Stimulated activated CD8-positive, alpha-beta memory T cell treated with anti-CD3 and anti-CD28 coated beads, Interleukin-15, amount 100 ng/mL, for 1 hour (primary cell): ENCODE measurements at regions not wholly inside any gene's neighbourhood (a gene's known extent, or its start where the extent isn't known, plus 50 kb on each side); places are given as distances from the start of the nearest gene placed in this dataset.

ENCODE experiments used
- DNase-seq: peaks from one replicate; pipeline ENCODE4 v3.0.0-alpha.2; 2020; ENCODE audit warnings: low read depth

DNA sequence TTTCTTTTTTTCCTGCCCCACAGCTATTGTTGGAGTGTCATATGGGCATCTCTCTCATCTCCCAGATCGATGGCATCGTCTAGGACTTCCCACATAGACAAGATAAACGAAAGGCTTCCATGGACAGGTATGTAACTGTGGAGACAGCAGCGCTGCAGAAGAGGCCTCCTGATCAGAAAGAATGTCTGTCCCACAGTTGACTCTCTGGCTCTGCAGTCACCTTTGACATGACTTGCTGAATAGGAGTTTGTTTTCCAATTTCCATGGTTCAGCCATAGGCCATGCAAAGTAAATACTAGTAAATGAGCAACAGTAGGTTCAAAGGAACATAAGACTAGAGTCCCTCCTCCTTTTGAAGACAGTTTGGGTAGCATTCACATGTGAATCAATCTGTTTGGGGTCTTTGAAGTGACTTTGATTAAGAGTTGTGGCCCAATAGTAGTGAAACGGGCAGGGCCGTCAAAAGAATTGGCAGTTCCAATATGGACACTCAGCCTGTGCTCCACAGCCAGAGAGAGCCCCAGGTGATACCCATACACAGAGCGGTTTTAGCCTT is 134.7 kb upstream of the IFNGR1 start:
- no peak for DNase-seq

DNA sequence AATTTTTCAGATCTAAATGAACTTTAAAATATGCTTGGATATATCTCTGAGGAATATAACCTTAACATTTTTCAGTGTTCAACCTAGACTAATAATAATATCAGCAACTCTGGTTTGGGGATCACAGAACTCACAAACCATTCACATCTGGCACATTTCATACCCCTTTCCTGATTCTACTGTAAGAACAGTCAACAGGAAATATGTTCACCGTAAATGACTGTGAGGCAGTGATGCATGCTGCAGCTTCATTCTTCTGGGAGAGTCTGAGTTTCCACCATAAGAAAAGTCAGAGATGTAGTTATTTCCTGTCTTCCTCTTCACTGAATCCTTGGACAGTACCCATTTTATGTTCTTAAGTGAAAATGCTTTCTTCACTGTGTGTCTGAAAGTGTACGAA is 134.2 kb upstream of the IFNGR1 start:
- no peak for DNase-seq

DNA sequence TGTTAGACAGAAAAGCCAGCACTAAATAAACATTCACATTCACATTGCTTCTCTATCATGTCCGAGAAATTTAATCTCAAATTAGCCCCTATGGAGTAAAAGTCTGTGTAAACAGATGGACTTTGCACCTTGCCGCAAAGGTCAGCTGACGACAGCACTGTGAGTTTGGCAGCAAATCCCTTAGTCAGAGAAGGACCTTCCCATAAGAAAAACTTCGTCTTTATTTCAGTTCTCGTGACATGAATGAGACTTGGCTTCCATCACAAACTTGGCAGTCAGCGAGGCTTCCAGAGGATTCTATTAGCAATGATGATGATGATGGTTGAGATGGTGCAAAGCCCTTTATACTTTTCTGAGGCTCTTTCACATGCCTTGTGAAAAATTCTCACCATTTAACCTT is 133.7 kb upstream of the IFNGR1 start:
- no peak for DNase-seq

DNA sequence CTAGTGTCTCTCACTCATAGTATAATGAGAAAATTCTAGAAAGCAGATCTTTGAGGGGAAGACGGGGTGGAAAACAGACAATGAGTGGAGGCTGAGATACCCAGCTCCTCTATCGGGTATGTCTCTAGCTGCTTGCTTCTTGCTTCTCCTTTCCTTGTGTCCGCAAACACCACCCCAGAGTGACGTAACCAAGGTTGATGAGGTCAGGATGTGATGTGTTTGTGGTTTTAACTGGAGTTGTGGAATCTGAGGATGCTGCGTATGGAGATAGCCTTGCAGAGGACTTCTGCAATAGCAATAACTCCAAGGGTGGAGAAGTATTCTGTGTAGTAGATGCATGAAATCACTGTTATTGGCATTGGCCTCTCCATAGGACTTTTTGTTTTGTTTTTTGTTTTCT is 132.7 kb upstream of the IFNGR1 start:
- DNase-seq: no peak

DNA sequence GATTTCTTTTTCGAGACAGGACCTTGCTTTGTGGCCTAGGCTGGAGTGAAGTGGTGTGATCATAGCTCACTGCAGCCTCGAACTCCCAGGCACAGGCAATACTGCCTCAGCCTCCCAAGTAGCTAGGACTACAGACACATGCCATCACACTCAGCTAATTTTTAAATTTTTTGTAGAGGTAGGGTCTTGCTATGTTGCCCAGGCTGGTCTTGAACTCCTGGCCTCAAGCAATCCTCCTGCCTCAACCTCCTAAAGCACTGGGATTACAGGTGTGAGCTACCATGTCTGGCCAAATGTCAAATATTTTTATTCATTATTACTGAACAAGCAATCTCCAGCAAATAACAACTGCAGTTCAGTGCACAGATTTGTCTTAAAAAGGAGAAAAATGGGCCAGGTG is 131.7 kb upstream of the IFNGR1 start:
- no peak for DNase-seq

DNA sequence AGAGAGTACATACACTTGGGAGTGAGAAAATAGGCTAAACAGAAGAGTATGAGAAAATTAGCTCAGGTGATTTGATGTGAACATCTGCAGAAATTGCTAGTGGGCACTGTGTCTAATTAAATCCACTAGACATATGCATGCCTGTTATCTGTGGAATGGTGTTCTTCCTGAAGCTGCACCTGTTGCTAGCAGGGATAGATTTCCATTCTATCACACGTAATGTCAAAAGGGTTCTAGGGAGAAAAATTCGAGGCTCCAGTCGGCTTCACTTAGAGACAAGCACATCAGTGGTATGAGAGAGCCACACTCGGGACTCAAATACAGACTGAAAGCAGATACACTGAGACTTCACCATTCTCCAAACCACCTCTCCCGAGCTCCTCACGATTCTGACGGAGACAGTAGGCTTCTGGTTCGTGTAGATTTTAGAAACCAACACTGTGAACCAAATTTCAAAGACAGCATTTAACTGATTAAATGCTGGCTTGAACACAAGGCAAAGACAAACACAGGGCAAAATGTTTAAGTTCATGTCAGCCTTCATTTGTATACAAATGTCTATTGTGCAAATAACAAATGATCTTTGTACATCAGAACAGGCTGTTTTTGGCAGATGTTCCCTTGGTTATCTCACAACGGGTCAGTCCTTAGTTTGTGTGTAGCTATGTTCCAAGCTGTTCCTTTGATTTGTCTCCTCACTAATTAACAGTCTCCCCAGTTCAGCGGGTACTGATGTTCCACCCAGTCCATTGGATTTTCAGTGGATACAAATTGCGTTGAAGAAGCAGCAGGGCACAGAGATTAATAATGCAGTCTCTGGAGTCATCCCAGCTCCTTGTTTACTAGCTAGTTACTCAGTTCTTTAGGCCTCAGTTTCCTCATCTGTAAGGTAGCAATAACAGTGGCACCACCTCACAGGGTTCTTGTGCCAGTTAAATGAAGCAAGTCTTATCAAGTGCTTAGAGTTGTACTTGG is 131.0 kb upstream of the IFNGR1 start:
- DNase-seq: no peak

DNA sequence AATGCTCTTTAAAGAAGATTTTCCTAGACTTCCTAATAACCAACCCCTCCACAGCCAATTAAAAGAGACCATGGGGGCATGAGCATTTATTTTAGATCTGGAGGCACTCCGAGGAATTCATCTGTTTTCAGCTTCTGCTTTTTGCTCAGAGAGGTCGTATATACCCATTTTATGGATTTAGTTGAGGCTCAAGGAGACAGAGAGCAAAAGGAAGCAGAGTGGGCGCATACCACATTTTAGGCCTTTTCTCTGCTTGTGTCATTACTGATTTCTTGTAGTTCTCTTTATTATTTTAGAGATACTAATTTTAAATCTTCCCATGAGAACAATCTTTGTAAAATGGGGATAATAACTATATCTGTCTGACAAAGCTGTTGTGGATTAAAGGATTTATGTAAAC is 129.6 kb upstream of the IFNGR1 start:
- DNase-seq: no peak

DNA sequence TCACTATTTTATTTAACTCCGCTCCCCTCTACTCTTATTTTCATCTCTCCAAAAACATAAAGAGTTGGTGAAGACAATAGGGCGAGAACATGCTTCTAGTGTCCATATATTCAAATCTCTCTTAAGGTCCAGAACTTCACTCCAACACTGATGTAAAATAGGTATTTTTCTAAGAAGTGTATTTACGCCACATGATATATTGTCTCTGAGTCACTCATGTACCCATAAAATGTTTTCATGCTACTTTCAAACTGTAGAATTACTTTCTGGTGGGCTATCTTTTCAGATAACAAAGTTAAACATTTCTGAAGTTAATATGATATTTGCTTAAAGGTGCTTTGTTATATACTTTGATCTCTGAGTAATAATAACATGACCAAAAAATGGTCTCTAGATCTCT is 124.1 kb upstream of the IFNGR1 start:
- no peak for DNase-seq

DNA sequence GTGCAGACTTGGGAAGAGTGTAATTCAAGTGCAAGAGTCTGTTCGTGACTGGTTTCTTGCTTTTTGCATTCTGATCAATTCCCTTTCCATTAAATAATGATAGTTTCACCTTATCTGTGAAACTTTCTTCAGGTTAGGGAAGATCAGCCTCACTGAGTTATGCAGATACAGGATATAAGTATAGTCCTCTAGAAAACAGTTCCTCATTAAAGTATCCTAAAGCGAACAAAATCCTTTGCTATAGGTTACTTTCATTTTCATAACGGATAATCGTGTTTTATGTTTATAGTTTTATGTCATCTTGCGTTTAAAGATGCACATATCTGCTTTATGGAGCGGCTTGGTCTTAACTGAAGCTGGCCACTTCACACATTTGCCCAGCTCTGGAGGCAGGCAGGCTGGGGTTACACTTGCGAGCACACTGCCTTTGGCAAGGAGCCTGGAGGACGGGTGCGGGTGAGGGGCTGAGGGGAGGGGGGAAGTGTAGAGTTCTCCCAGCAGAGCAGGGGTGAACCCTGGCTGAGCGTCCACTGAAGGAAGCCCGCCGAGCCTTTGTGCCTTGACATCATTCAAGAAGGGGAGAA is 123.5 kb upstream of the IFNGR1 start:
- no peak for DNase-seq

DNA sequence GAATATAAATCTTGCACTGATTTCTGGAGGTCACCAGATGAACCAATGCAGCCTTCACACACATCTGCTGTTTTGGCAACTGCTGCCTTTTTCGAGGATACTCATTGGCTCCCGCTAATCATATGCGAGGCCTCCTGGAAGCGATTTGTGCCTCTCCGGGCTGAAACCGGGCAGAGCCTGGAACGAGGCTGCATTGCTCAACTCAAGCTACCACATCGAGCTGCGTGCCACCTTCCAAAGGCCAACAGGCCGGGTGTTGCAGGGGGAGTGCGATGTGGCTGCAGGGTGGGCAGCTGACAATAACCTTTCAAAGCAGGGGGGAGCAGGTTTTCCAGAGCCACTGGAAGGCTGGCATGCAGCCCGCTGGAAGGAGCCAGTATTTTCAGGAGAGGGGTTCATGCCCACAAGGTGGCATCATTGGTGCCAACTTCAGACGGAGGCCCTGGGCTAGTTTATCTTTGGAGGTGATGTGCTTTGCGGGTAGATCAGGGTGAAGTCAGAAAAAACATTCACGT is 122.6 kb upstream of the IFNGR1 start:
- peak; percentile 10 for DNase-seq

DNA sequence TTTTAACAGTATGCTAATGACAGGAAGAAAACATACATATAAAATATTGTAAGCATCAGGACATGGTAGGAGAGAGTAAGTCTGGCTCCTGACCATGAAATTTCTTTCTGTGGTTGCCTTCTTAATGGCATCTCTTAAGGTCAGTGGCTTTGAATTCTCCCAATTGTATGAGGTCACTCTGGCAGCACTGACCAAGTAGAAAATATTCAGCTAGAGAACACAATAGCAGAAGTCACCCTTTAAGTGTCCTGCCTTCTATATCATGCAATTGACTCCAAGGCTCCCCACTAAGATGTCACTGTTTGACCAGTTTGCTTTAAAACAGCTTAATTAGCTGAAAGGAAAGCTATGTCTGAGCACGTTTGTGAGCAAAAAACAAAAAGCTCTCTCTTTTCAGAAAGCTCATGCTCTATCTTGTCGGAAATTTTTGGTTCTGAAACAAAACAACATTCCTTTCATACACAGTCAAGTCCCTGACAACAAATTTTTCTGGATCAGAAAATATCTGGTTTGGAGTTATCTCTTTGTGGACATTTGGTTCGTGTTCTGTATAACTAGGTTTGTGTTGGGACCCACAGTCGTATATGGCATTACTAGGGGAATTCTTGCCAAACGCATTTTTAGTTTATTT is 120.9 kb upstream of the IFNGR1 start:
- no peak for DNase-seq

DNA sequence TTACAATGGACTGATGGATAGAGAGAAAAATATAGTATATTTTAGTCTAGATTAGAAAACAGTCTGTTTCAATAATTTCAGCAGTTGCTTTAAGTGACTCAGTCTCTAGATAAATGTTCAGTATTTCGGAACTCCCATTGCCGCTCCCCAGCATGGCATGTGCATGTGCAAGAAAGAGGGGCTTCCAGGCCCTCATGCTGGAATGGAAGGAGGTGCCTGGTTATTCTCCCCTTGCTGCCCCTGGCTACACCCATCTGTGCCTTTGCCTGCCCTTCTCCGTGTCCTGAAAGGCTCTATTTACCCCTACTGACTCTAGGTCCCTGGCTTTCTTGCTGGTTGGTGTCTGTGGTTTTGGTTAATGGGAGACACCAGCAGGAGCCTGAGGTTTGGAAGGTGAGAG is 115.7 kb upstream of the IFNGR1 start:
- no peak for DNase-seq

DNA sequence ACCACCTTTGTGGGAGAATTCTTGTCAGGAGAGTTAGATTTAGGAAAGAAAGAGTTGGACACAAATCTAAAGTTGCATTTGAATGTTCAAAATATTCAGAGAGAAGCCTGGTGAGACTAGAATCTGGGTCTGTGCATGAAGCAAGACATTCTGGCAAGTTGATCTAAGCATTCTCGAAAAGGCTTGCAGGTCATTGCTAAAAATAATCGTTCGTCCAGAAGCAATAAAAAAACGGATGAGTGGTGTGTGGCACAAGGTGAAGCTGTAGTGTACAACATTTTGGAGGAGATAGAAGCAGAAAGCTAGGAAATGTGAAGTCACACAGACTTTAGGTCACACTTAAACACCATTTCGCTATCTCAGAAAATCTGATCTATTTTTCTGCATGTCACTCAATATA is 114.9 kb upstream of the IFNGR1 start:
- DNase-seq: no peak

DNA sequence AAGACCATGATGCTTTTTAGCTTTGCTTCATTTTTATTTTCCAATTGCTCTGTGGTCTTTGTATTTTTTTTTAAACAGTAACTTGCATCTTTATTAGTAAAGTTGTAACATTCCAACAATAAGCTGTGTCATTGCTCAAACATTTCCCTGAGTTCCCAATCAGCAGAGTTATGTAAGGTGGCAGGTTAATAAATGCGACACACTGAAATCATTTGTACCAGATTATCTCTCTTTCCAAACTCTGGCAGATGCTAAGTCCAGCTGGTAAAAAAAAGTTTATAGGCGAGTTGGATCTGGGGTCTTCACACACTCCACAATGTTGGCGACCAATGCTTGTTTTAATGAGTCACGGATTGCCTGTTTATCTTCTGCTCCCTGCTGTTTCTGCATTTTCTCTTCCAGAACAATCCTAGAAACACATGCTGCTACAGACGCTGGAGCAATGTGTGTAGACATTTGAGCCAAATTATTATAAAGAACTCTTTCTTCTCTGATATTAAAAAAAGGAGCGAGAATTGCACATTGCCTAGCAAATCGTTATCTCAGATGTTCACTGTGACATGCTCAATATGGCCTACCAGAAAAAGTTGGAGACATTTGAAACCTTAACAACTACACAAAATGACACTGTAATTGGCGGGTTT is 113.6 kb upstream of the IFNGR1 start:
- no peak for DNase-seq

DNA sequence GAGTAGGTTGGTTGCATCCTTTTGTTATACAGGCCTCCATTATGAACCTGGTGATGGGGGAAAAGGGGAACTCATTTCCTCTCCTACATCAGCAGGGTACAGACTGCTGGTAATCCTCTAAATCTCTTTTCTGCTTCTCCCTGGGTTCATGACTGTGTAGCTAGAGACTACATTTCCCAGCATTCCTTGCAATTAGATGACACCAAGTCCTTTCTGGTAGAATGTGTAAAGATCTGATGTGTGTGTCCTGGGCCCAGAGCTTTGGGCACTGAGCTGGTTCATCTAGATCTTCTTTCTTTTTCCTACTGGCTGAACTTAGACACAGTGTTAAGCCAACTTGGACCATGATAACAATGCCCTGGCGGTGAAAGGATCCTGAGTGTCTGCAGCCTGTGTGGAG is 104.7 kb upstream of the IFNGR1 start:
- DNase-seq: no peak

DNA sequence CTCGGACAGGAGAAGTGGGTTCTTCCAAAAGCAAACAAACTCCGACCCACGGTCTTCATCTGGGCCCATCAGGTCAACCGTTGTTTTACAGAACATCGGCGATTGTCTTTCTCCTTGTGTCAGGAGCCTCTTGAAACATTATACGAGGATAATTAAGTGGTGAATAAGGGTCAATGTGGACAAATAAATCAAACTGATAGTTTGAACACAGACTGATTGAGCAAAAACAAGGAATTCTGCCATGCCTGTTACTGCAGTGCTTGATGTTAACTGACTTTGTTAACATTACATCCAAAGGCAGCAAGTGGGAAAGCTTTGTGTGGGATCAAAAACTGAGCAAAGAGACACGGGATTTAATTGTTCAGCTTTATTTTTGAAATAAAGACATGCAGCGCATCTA is 101.1 kb upstream of the IFNGR1 start:
- no peak for DNase-seq

DNA sequence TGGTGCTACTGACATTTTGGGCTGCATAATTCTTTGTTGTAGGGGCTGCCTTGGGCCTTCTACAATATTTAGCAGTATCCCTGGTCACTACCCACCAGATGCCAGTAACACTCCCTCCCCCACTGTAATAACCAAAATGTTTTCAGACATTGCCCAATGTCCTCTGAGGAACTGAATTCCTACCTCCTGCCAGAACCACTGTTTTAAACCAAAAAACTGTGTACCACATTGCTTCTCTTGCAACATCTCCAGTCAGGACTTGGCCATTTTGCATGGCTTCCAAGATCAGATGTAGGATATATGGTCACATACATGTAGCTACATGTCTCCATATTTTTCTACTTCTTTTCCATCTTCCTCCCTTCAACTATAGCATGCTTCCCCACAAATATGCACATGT is 97.4 kb upstream of the IFNGR1 start:
- no peak for DNase-seq

DNA sequence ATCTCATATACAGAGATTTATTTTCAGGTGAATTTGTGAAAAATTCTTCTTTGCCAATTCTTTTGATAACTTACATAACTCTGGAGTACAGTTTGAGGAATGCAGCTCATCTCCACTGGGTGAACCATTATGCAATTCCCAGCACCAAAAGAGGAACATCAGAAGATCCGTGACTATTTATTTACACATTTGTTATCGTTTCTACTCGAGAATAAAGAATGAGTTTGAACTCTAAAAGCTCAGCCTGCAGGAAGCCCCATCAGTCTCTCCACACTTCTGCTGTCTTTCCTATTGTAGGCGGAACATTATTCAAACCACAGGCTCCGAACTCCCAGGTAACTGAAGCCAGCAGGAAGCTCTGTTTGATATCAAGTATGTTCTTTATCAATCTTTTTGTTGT is 95.9 kb upstream of the IFNGR1 start:
- DNase-seq: no peak

DNA sequence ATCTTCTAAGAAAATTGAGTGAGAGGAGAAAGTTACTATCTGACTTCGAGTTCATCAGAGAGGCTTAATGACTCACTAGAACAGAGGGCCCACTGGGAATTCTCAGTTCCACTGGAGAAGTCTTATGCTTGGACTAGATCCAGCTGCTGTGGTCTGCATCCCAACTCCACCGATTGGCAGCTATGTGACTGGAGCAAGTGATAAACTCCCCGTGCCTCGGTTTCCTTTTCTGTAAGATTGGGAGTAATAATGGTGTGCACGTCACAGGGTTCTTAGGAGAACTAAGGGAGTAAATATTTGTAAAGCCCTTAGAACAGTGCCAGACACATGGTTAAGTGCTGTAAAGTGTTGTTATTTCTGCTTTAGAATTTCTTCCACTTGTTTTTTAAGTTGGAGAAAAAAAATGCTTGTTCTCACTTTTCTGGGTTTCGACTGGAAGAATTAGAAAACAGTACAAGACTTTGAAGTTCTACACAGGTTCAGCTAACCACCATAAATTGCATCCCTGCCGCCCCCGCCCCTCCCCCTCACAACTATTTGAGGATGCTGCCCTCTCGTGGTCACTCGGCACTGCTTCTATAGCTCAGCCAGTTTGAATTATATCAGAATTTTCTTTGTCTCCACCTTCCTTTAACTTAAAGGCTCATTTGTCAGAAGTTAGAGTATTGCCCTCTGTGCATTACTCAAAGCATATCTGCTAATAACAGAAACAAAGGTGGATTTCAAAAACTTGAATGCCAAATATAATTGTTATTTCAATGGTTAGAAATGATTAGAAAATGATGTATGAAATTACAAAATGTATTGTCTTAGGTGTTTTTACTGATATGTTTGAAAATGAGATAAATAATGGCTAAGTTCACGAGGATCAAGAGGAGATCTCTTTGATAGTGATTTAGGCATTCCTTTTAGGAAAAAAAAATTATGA is 95.0 kb upstream of the IFNGR1 start:
- peak; percentile 61 for DNase-seq

DNA sequence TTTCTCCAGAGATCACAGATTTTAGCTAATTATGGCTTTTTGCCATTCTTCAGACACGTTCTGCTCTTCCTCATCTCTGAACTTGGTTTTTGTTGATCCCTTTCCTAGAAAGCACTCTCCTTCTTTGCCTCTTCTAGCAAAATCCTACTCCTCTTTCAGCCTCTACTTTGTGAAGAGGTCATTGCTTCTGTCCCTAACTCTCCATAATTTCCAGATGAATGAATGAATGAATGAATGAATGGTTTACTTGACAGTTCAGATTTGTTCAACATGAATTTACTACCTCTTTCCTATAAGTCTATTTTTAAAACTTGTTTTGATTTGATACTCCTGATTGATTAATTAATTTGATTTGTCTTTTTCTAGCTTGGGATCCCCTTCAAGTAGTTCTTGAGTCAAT is 94.0 kb upstream of the IFNGR1 start:
- DNase-seq: no peak

DNA sequence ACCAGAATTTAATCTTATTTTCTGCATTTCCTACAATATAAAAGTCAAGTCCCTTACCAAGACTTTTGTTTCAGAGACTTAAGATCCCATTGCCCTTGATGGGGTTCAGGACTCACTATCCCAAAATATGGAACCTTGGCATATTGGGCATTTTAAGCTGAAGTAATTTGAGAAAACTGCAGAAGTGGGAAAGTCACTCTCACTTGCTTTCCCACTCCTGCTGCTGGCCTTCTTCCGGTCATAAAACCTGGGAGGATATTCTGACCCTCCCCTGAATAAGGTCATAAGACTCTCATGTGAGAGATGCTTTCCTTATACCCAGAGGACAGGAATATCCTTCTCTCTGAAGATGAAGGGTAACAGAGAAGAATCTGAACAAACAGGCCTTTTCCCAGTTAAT is 92.8 kb upstream of the IFNGR1 start:
- no peak for DNase-seq
